ENCODE measurements at regions not wholly inside any gene's neighbourhood (a gene's known extent, or its start where the extent isn't known, plus 50 kb on each side); places are given as distances from the start of the nearest gene placed in this dataset.

DNA sequence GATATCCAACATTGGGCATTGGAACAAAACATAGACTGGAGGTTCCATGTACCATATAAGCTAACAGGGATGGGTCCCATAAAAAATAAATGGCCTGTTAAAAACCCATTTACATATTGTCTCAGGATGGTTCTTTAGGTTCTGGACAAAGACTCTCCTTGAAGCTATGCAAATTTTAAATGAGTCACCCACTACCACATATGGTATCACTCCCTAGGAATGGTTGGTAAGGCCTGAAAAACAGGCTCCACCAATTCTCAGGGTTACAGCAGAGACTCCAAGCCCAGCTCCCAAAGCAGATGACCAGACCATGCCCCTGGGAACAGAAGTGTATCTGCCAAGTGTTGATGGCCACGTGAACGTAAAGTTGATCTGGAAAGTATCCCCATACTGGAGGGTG lies 190.7 kb upstream of the SPHKAP start (continued):
- TF ChIP-seq, protein P1, sequence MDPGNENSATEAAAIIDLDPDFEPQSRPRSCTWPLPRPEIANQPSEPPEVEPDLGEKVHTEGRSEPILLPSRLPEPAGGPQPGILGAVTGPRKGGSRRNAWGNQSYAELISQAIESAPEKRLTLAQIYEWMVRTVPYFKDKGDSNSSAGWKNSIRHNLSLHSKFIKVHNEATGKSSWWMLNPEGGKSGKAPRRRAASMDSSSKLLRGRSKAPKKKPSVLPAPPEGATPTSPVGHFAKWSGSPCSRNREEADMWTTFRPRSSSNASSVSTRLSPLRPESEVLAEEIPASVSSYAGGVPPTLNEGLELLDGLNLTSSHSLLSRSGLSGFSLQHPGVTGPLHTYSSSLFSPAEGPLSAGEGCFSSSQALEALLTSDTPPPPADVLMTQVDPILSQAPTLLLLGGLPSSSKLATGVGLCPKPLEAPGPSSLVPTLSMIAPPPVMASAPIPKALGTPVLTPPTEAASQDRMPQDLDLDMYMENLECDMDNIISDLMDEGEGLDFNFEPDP (CRISPR knock-in tag; conservative IDR thresholded peaks at IDR 0.05): no peak

DNA sequence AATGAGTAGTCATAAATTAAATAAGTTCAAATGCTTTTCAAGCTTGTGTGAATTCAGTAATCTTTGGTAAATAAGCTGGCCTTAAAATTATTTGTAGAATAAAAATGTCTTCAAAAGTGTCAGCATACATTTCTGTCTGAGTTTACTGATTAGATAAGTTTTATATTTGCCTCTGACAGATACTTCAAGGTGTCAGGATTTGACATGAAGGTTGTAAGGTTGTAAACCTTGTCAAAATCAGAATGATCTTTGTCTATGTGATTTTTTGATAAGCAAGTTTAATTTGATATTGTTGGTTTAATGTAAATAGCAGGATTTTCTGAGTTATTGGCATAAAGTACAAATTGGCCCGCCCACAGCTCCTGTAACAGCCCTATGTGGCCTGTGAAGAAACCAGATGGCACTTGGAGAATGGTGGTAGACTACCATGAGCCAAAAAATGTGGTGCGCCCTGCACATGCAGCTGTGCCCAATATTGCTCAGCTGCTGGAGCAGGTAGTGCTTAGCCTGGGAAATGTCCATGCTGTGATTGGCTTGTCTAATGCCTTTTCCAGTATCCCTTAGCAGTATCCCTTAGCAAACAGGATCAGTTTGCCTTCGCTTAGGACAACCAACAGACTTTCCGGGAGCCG lies 188.0 kb upstream of the SPHKAP start:
- intact Hi-C loops (cut with micrococcal nuclease; ENCODE audit: unreplicated experiment) (no loop called here), in situ Hi-C loops (cut with HindIII; ENCODE audit: extremely low pct_ligation_motif_present, low pct_unique_long_range_greater_than_20kb) (no loop called here)
- TF ChIP-seq PPARG (CRISPR knock-in tag; conservative IDR thresholded peaks at IDR 0.05) (no peak), CREM (IDR thresholded peaks at IDR 0.05) (no peak), CREM (CRISPR knock-in tag; IDR thresholded peaks at IDR 0.05) (no peak), ZNF335 (CRISPR knock-in tag; IDR thresholded peaks at IDR 0.05) (no peak), POLR2AphosphoS5 (IDR thresholded peaks at IDR 0.05; ENCODE audit: low read depth, low read length) (no peak), ZNF343 (CRISPR knock-in tag; IDR thresholded peaks at IDR 0.05) (no peak), MAZ (IDR thresholded peaks at IDR 0.05; ENCODE audit: borderline replicate concordance, low read depth, low read length) (no peak), MAZ (CRISPR knock-in tag; IDR thresholded peaks at IDR 0.05; ENCODE audit: low read depth) (no peak), SALL2 (CRISPR knock-in tag; IDR thresholded peaks at IDR 0.05) (no peak)
- TF ChIP-seq, protein P2, sequence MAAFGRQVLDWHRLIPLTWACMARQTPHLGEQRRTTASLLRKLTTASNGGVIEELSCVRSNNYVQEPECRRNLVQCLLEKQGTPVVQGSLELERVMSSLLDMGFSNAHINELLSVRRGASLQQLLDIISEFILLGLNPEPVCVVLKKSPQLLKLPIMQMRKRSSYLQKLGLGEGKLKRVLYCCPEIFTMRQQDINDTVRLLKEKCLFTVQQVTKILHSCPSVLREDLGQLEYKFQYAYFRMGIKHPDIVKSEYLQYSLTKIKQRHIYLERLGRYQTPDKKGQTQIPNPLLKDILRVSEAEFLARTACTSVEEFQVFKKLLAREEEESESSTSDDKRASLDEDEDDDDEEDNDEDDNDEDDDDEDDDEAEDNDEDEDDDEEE (CRISPR knock-in tag; IDR thresholded peaks at IDR 0.05): no peak
- TF ChIP-seq, protein P3, sequence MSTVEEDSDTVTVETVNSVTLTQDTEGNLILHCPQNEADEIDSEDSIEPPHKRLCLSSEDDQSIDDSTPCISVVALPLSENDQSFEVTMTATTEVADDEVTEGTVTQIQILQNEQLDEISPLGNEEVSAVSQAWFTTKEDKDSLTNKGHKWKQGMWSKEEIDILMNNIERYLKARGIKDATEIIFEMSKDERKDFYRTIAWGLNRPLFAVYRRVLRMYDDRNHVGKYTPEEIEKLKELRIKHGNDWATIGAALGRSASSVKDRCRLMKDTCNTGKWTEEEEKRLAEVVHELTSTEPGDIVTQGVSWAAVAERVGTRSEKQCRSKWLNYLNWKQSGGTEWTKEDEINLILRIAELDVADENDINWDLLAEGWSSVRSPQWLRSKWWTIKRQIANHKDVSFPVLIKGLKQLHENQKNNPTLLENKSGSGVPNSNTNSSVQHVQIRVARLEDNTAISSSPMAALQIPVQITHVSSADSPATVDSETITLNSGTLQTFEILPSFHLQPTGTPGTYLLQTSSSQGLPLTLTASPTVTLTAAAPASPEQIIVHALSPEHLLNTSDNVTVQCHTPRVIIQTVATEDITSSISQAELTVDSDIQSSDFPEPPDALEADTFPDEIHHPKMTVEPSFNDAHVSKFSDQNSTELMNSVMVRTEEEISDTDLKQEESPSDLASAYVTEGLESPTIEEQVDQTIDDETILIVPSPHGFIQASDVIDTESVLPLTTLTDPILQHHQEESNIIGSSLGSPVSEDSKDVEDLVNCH (CRISPR knock-in tag; IDR thresholded peaks at IDR 0.05): no peak
- DNase-seq (ENCODE audit: low spot score) (no peak), ATAC-seq (no peak), FAIRE-seq (no peak)
- no peak overlapping the region for H3K27ac ChIP-seq (ENCODE audit: extremely low read length, insufficient read depth, low read length)
- H3K9me3 ChIP-seq (ENCODE audit: low read length): peaks cover 77% of the 10 kb centered on the region
- no peaks in the 10 kb centered on the region for H3K79me2 ChIP-seq (ENCODE audit: insufficient read depth, low read length)
- no peaks in the 10 kb centered on the region for H3K4me1 ChIP-seq (ENCODE audit: insufficient read depth, low read length)
- no peaks in the 10 kb centered on the region for H3K36me3 ChIP-seq (replicated peaks in 1 of 2; ENCODE audit: control insufficient read depth in 1 of 2, insufficient read depth in 2 of 2, low read length in 2 of 2)
- no peaks in the 10 kb centered on the region for H4K20me1 ChIP-seq (ENCODE audit: insufficient read depth, low read length)
- CTCF ChIA-PET (ENCODE audit: low intra/inter-chr PET ratio, low total read pairs): no interaction called here
- no peak overlapping the region for H3K4me2 ChIP-seq (ENCODE audit: low read depth, low read length)
- BruUV-seq (replicated peaks): no TSS peak
- 52% methylated on average over 5 of the region's 5 CpGs for WGBS (ENCODE audit: low lambda C conversion rate)
- POLR2A ChIA-PET: no interaction called here
- no peak overlapping the region for H2AFZ ChIP-seq (ENCODE audit: low read length)
- no peaks in the 10 kb centered on the region for H3K27me3 ChIP-seq (ENCODE audit: control insufficient read depth in 1 of 2, insufficient read depth in 2 of 2, low read length in 2 of 2)
- H3K4me3 ChIP-seq (replicated peaks in 1 of 3; ENCODE audit: insufficient read depth in 1 of 3, low read depth in 2 of 3, low read length in 3 of 3): no peak overlapping the region
- H3K9ac ChIP-seq (ENCODE audit: insufficient read depth, low read depth, low read length): no peak overlapping the region

Data from HepG2 (cell line).